PFSK-1 (cell line): ENCODE measurements at regions not wholly inside any gene's neighbourhood (a gene's known extent, or its start where the extent isn't known, plus 50 kb on each side); places are given as distances from the start of the nearest gene placed in this dataset.
A peak's percentile ranks its signal among the peaks of the same experiment; 100 is the strongest.

Experiments used
- FOXP2 ChIP-seq: optimal IDR thresholded peaks from 2 replicates; pipeline ENCODE3; 2011; ENCODE audit warnings: borderline replicate concordance, control low read depth, inconsistent platforms; ENCODE audit not compliant: insufficient read depth; ENCODE audit errors: extremely low read length, extremely low read depth
- POLR2AphosphoS5 ChIP-seq: IDR thresholded peaks from 2 replicates; pipeline ENCODE4 v1.6.1; 2012; ENCODE audit warnings: low read depth, mild to moderate bottlenecking, control low read depth, low read length, moderate library complexity
- REST ChIP-seq, 2 experiments: IDR thresholded peaks; 2 replicates each; pipeline versions ENCODE4 v1.6.1 to v1.8.0; 2011 to 2012; ENCODE audit warnings: low read depth in 2 of 2, low read length in 2 of 2, control low read depth in 1 of 2, inconsistent platforms in 1 of 2, mild to moderate bottlenecking in 1 of 2, moderate library complexity in 1 of 2; ENCODE audit not compliant: insufficient read depth in 1 of 2
- SIN3A ChIP-seq: IDR thresholded peaks from 2 replicates; pipeline ENCODE4 v1.6.1; 2012; ENCODE audit warnings: mild to moderate bottlenecking, low read length, moderate library complexity, borderline replicate concordance; ENCODE audit not compliant: insufficient read depth
- TAF1 ChIP-seq: IDR thresholded peaks from 2 replicates; pipeline ENCODE4 v1.6.1; 2012; ENCODE audit warnings: low read length, control low read depth, borderline replicate concordance; ENCODE audit not compliant: insufficient read depth

- TF ChIP-seq TAF1 (no peak), POLR2AphosphoS5 (no peak), REST (IDR thresholded peaks at IDR 0.05; ENCODE audit: insufficient read depth in 1 of 2, low read depth in 2 of 2, low read length in 2 of 2) (no peak), FOXP2 (no peak), SIN3A (no peak)
These were observed 90.5 kb upstream of the ATXN1 start for GRCh38 chr6:16851758-16852157.

GRCh38 chr6:16851044-16851540 lies 89.8 kb upstream of the ATXN1 start:
- TF ChIP-seq REST (IDR thresholded peaks at IDR 0.05; ENCODE audit: insufficient read depth in 1 of 2, low read depth in 2 of 2, low read length in 2 of 2), result peak in 1 of 2 experiments; percentile 73; a peak in 2 of 4 replicates
- TF ChIP-seq SIN3A, result peak; percentile 97; the same call in 1 of the 2 replicates
- peak; percentile 83 for TF ChIP-seq POLR2AphosphoS5
- TF ChIP-seq FOXP2, result no peak
- no peak for TF ChIP-seq TAF1

- TF ChIP-seq POLR2AphosphoS5, result no peak
- TF ChIP-seq REST (IDR thresholded peaks at IDR 0.05; ENCODE audit: insufficient read depth in 1 of 2, low read depth in 2 of 2, low read length in 2 of 2), result no peak
- no peak for TF ChIP-seq FOXP2
- TF ChIP-seq TAF1, result no peak
- TF ChIP-seq SIN3A, result no peak
These were observed 89.4 kb upstream of the ATXN1 start for GRCh38 chr6:16850681-16851026.

GRCh38 chr6:16849988-16850680 lies 88.9 kb upstream of the ATXN1 start:
- no peak for TF ChIP-seq POLR2AphosphoS5
- TF ChIP-seq TAF1, result no peak
- no peak for TF ChIP-seq FOXP2
- TF ChIP-seq SIN3A, result no peak
- no peak for TF ChIP-seq REST (IDR thresholded peaks at IDR 0.05; ENCODE audit: insufficient read depth in 1 of 2, low read depth in 2 of 2, low read length in 2 of 2)
